DLD1 (cell line): ENCODE measurements at regions not wholly inside any gene's neighbourhood (a gene's known extent, or its start where the extent isn't known, plus 50 kb on each side); places are given as distances from the start of the nearest gene placed in this dataset.
"Not testable (repeated sequence)": the region's sequence is repeated elsewhere in the genome, so short reads cannot be mapped to it uniquely, and the experiment has no call there.

Experiments used
- in situ Hi-C: cut with HindIII; loops from 2 replicates; pipeline ENCODE4 v1.10.0; 2017; ENCODE audit warnings: low sequenced_read_pairs

- in situ Hi-C loops = no loop called here
Observed at GRCh38 chr16:62272035-62272434, 235.8 kb upstream of the CDH8 start.

GRCh38 chr16:62261760-62262159 lies 225.5 kb upstream of the CDH8 start:
- in situ Hi-C loops = no loop called here

GRCh38 chr16:62258931-62259435 lies 222.7 kb upstream of the CDH8 start:
- in situ Hi-C loops = not testable (repeated sequence)

GRCh38 chr16:62256406-62256805 lies 220.2 kb upstream of the CDH8 start:
- in situ Hi-C loops = no loop called here

- in situ Hi-C loops = no loop called here
Observed at GRCh38 chr16:62254847-62255246, 218.6 kb upstream of the CDH8 start.

GRCh38 chr16:62254372-62254771 lies 218.1 kb upstream of the CDH8 start:
- in situ Hi-C loops = no loop called here

GRCh38 chr16:62253966-62254365 lies 217.7 kb upstream of the CDH8 start:
- in situ Hi-C loops = no loop called here

- in situ Hi-C loops = no loop called here
Observed at GRCh38 chr16:62249069-62249468, 212.8 kb upstream of the CDH8 start.

GRCh38 chr16:62240722-62241121 lies 204.5 kb upstream of the CDH8 start:
- in situ Hi-C loops = no loop called here

GRCh38 chr16:62225675-62226074 lies 189.4 kb upstream of the CDH8 start:
- in situ Hi-C loops = no loop called here

- in situ Hi-C loops = no loop called here
Observed at GRCh38 chr16:62224646-62225209, 188.5 kb upstream of the CDH8 start.

GRCh38 chr16:62216837-62217236 lies 180.6 kb upstream of the CDH8 start:
- in situ Hi-C loops = no loop called here

- in situ Hi-C loops = no loop called here
Observed at GRCh38 chr16:62213763-62214162, 177.5 kb upstream of the CDH8 start.

GRCh38 chr16:62208934-62209333 lies 172.7 kb upstream of the CDH8 start:
- in situ Hi-C loops = no loop called here

- in situ Hi-C loops = no loop called here
Observed at GRCh38 chr16:62205459-62205858, 169.2 kb upstream of the CDH8 start.

GRCh38 chr16:62201911-62202310 lies 165.7 kb upstream of the CDH8 start:
- in situ Hi-C loops = no loop called here

- in situ Hi-C loops = no loop called here
Observed at GRCh38 chr16:62194828-62195227, 158.6 kb upstream of the CDH8 start.

GRCh38 chr16:62190426-62190825 lies 154.2 kb upstream of the CDH8 start:
- in situ Hi-C loops = no loop called here

GRCh38 chr16:62177351-62178203 lies 141.3 kb upstream of the CDH8 start:
- in situ Hi-C loops = no loop called here

GRCh38 chr16:62170642-62171041 lies 134.4 kb upstream of the CDH8 start:
- in situ Hi-C loops = no loop called here

GRCh38 chr16:62167551-62167950 lies 131.3 kb upstream of the CDH8 start:
- in situ Hi-C loops = no loop called here

- in situ Hi-C loops = no loop called here
Observed at GRCh38 chr16:62157544-62157943, 121.3 kb upstream of the CDH8 start.
